NCI-H1417 treated with DMSO at 0.1 percent for 48 hours (cell line): ENCODE measurements at regions not wholly inside any gene's neighbourhood (a gene's known extent, or its start where the extent isn't known, plus 50 kb on each side); places are given as distances from the start of the nearest gene placed in this dataset.

Source experiments
- DNase-seq: peaks from one replicate; lab custom pipeline; 2025; lab: John Stamatoyannopoulos, UW

GRCh38 chr1:208541225-208541855 is 297.2 kb upstream of the PLXNA2 start:
- DNase-seq = no peak

GRCh38 chr1:208542309-208542708 is 298.1 kb upstream of the PLXNA2 start:
- DNase-seq = no peak

GRCh38 chr1:208544053-208544452 is 299.9 kb upstream of the PLXNA2 start:
- DNase-seq = no peak

- no peak for DNase-seq
Measured at GRCh38 chr1:208544794-208545193, 300.6 kb upstream of the PLXNA2 start.

GRCh38 chr1:208551024-208551423 is 306.8 kb upstream of the PLXNA2 start:
- no peak for DNase-seq

GRCh38 chr1:208551633-208552320 is 307.6 kb upstream of the PLXNA2 start:
- DNase-seq = no peak

GRCh38 chr1:208552928-208553327 is 308.7 kb upstream of the PLXNA2 start:
- DNase-seq = no peak

- no peak for DNase-seq
Measured at GRCh38 chr1:208556461-208556860, 312.3 kb upstream of the PLXNA2 start.

- no peak for DNase-seq
Measured at GRCh38 chr1:208557046-208557722, 313.0 kb upstream of the PLXNA2 start.

GRCh38 chr1:208557723-208558094 is 313.5 kb upstream of the PLXNA2 start:
- DNase-seq = no peak

GRCh38 chr1:208559597-208560329 is 315.6 kb upstream of the PLXNA2 start:
- DNase-seq = no peak

- no peak for DNase-seq
Measured at GRCh38 chr1:208562151-208562960, 318.2 kb upstream of the PLXNA2 start.

GRCh38 chr1:208564466-208564865 is 320.3 kb upstream of the PLXNA2 start:
- no peak for DNase-seq

GRCh38 chr1:208565756-208566440 is 321.7 kb upstream of the PLXNA2 start:
- no peak for DNase-seq

- no peak for DNase-seq
Measured at GRCh38 chr1:208569181-208569580, 325.0 kb upstream of the PLXNA2 start.

GRCh38 chr1:208570362-208570761 is 326.2 kb upstream of the PLXNA2 start:
- no peak for DNase-seq

GRCh38 chr1:208576425-208576824 is 332.2 kb upstream of the PLXNA2 start:
- no peak for DNase-seq

- DNase-seq = no peak
Measured at GRCh38 chr1:208577381-208577905, 333.3 kb upstream of the PLXNA2 start.

GRCh38 chr1:208581209-208581608 is 337.0 kb upstream of the PLXNA2 start:
- DNase-seq = no peak

- DNase-seq = no peak
Measured at GRCh38 chr1:208581667-208582066, 337.5 kb upstream of the PLXNA2 start.

GRCh38 chr1:208584167-208584755 is 340.1 kb upstream of the PLXNA2 start:
- no peak for DNase-seq
